H1 (cell line): ENCODE measurements at regions not wholly inside any gene's neighbourhood (a gene's known extent, or its start where the extent isn't known, plus 50 kb on each side); places are given as distances from the start of the nearest gene placed in this dataset.

Experiments
- CTCF ChIA-PET: fragments of 300-600 bp; sonication (Branson Sonifier 250); formaldehyde crosslinking; loops from one replicate; lab custom pipeline; 2021; ENCODE audit not compliant: partially characterized antibody; lab: Charles Lee
- POLR2A ChIA-PET: fragments of 300-600 bp; sonication (Branson Sonifier 250); formaldehyde crosslinking; loops from one replicate; lab custom pipeline; 2021; ENCODE audit warnings: inconsistent platforms; ENCODE audit not compliant: partially characterized antibody; lab: Charles Lee
- DNase-seq, 2 experiments: peaks; one replicate each; pipeline versions ENCODE4 v3.0.0 to v3.0.0-alpha.2; 2010 to 2022; ENCODE audit warnings: low spot score in 2 of 2, low read depth in 1 of 2, mixed read lengths in 1 of 2
- FAIRE-seq: peaks from 2 replicates; lab custom pipeline; 2011; peaks lifted over from hg19 to GRCh38; lab: Jason Lieb, UNC
- H2AFZ ChIP-seq: 2 replicates; pipeline ENCODE4 v1.8.1; 2012; ENCODE audit warnings: low read length, inconsistent platforms
- H2AK5ac ChIP-seq: 2 replicates; pipeline ENCODE4 v1.6.1; 2013; ENCODE audit warnings: low read depth, low read length
- H2BK120ac ChIP-seq: replicated peaks from 2 replicates; pipeline ENCODE3; 2013; ENCODE audit warnings: low read depth, low read length, inconsistent platforms
- H2BK12ac ChIP-seq: 2 replicates; pipeline ENCODE4 v1.6.1; 2013; ENCODE audit warnings: low read depth, low read length
- H2BK15ac ChIP-seq: 2 replicates; pipeline ENCODE4 v1.6.1; 2013; ENCODE audit warnings: low read length
- H2BK20ac ChIP-seq: 2 replicates; pipeline ENCODE4 v1.6.1; 2013; ENCODE audit warnings: low read length
- H2BK5ac ChIP-seq: 2 replicates; pipeline ENCODE4 v1.6.1; 2013; ENCODE audit warnings: low read depth, low read length
- H3K14ac ChIP-seq: 2 replicates; pipeline ENCODE4 v1.6.1; 2013; ENCODE audit warnings: inconsistent platforms; ENCODE audit not compliant: insufficient read length
- H3K18ac ChIP-seq: 2 replicates; pipeline ENCODE4 v1.6.1; 2013; ENCODE audit warnings: low read length; ENCODE audit errors: extremely low read depth
- H3K23ac ChIP-seq: 2 replicates; pipeline ENCODE4 v1.6.1; 2013; ENCODE audit warnings: inconsistent platforms; ENCODE audit not compliant: insufficient read length
- H3K23me2 ChIP-seq: 2 replicates; pipeline ENCODE4 v1.6.1; 2013; ENCODE audit warnings: low read depth, low read length
- H3K27ac ChIP-seq: 2 replicates; pipeline ENCODE4 v1.6.1; 2011; ENCODE audit warnings: low read depth, low read length, inconsistent platforms
- H3K27me3 ChIP-seq, 4 experiments: replicated peaks in 1 of 4; 1 replicate in 1 of 4; 2 replicates in 3 of 4; pipeline versions ENCODE4 v1.6.1 to v1.8.1; 2011 to 2013; ENCODE audit warnings: low read length in 3 of 4, mild to moderate bottlenecking in 3 of 4, inconsistent platforms in 2 of 4, mixed read lengths in 2 of 4, moderate library complexity in 1 of 4; ENCODE audit not compliant: control insufficient read depth in 3 of 4, insufficient read depth in 3 of 4; ENCODE audit errors: extremely low read depth in 1 of 4
- H3K36me3 ChIP-seq, 4 experiments: 2 replicates each; pipeline versions ENCODE4 v1.6.1 to v1.8.1; 2011 to 2013; ENCODE audit warnings: mild to moderate bottlenecking in 4 of 4, low read length in 3 of 4, moderate library complexity in 2 of 4, control low read depth in 1 of 4, inconsistent platforms in 1 of 4; ENCODE audit not compliant: insufficient read depth in 4 of 4, control insufficient read depth in 2 of 4
- H3K4ac ChIP-seq: replicated peaks from 2 replicates; pipeline ENCODE3; 2013; ENCODE audit warnings: low read length, low read depth, mixed read lengths, inconsistent platforms; ENCODE audit not compliant: insufficient read length
- H3K4me1 ChIP-seq, 4 experiments: replicated peaks in 1 of 4; 1 replicate in 1 of 4; 2 replicates in 3 of 4; pipeline versions ENCODE4 v1.6.1 to v1.8.1; 2011 to 2013; ENCODE audit warnings: low read length in 3 of 4, inconsistent platforms in 2 of 4, mixed read lengths in 1 of 4; ENCODE audit not compliant: insufficient read depth in 4 of 4, control insufficient read depth in 3 of 4
- H3K4me2 ChIP-seq, 2 experiments: 2 replicates each; pipeline versions ENCODE4 v1.6.1 to v1.8.1; 2011 to 2013; ENCODE audit warnings: low read depth in 2 of 2, low read length in 2 of 2, control low read depth in 1 of 2, inconsistent platforms in 1 of 2, mild to moderate bottlenecking in 1 of 2; ENCODE audit not compliant: insufficient read depth in 1 of 2
- H3K4me3 ChIP-seq, 4 experiments: fragments of 200-600, 300-600 bp in 1 of 4; sonication (generic), shearing (Covaris generic), sonication (Bioruptor Twin) in 1 of 4; 2 replicates each; pipeline versions ENCODE4 v1.5.1 to v1.8.1; 2011 to 2016; ENCODE audit warnings: low read length in 4 of 4, low read depth in 3 of 4, control low read depth in 2 of 4, inconsistent platforms in 2 of 4, mild to moderate bottlenecking in 2 of 4, mixed read lengths in 1 of 4, moderate library complexity in 1 of 4; ENCODE audit not compliant: insufficient read depth in 2 of 4; ENCODE audit errors: extremely low read depth in 1 of 4
- H3K56ac ChIP-seq: replicated peaks from 2 replicates; pipeline ENCODE3; 2013; ENCODE audit warnings: low read depth, mild to moderate bottlenecking, mixed read lengths, low read length, inconsistent platforms; ENCODE audit not compliant: insufficient read length
- H3K79me1 ChIP-seq: 2 replicates; pipeline ENCODE4 v1.6.1; 2013; ENCODE audit warnings: low read depth, low read length, control low read depth
- H3K79me2 ChIP-seq, 2 experiments: 2 replicates each; pipeline versions ENCODE4 v1.6.1 to v1.8.1; 2012 to 2013; ENCODE audit warnings: low read length in 2 of 2, mild to moderate bottlenecking in 2 of 2, inconsistent platforms in 1 of 2; ENCODE audit not compliant: insufficient read depth in 2 of 2, control insufficient read depth in 1 of 2
- H3K9ac ChIP-seq, 4 experiments: replicated peaks in 1 of 4; 1 replicate in 1 of 4; 2 replicates in 3 of 4; pipeline versions ENCODE4 v1.6.1 to v1.8.1; 2011 to 2013; ENCODE audit warnings: low read depth in 3 of 4, low read length in 3 of 4, control low read depth in 2 of 4, mild to moderate bottlenecking in 2 of 4, moderate library complexity in 2 of 4, inconsistent platforms in 1 of 4; ENCODE audit errors: extremely low read depth in 1 of 4
- H3K9me3 ChIP-seq, 2 experiments: 2 replicates each; pipeline versions ENCODE4 v1.6.1 to v1.8.1; 2012 to 2013; ENCODE audit warnings: mild to moderate bottlenecking in 2 of 2, moderate library complexity in 2 of 2, control low read depth in 1 of 2, inconsistent platforms in 1 of 2, low read depth in 1 of 2, low read length in 1 of 2, mixed read lengths in 1 of 2; ENCODE audit not compliant: insufficient read depth in 2 of 2
- H4K20me1 ChIP-seq, 2 experiments: replicated peaks in 1 of 2; 2 replicates each; pipeline versions ENCODE3 to v1.8.1; 2011 to 2013; ENCODE audit warnings: inconsistent platforms in 2 of 2, low read length in 2 of 2, mild to moderate bottlenecking in 1 of 2; ENCODE audit not compliant: insufficient read depth in 2 of 2, control insufficient read depth in 1 of 2
- H4K5ac ChIP-seq: 2 replicates; pipeline ENCODE4 v1.6.1; 2013; ENCODE audit warnings: low read length, low read depth, mixed read lengths, inconsistent platforms; ENCODE audit not compliant: insufficient read length
- H4K8ac ChIP-seq: 2 replicates; pipeline ENCODE4 v1.8.0; 2013; ENCODE audit warnings: mild to moderate bottlenecking, moderate library complexity, low read length, inconsistent platforms; ENCODE audit not compliant: insufficient read depth; ENCODE audit errors: extremely low read depth
- H4K91ac ChIP-seq: replicated peaks from 2 replicates; pipeline ENCODE3; 2013; ENCODE audit warnings: low read length, mixed read lengths, inconsistent platforms; ENCODE audit not compliant: insufficient read length
- CEBPB ChIP-seq: IDR thresholded peaks from 2 replicates; pipeline ENCODE4 v1.6.1; 2012; ENCODE audit warnings: low read depth, low read length
- CREB1 ChIP-seq: IDR thresholded peaks from 2 replicates; pipeline ENCODE4 v1.6.1; 2012; ENCODE audit warnings: inconsistent platforms
- E2F6 ChIP-seq: IDR thresholded peaks from 2 replicates; pipeline ENCODE4 v1.6.1; 2012; ENCODE audit warnings: inconsistent platforms
- JUND ChIP-seq: IDR thresholded peaks from 2 replicates; pipeline ENCODE4 v1.6.1; 2011; ENCODE audit warnings: mild to moderate bottlenecking, improper control_type of control experiment, low read length
- SP4 ChIP-seq: IDR thresholded peaks from 2 replicates; pipeline ENCODE4 v1.6.1; 2012; ENCODE audit warnings: low read length, inconsistent platforms
- WGBS, 2 experiments: shearing (Covaris generic) in 1 of 2; methylation state at CpG; one replicate each; pipeline versions ENCODE4 v1.1.6 to v1.1.7; 2013 to 2015; ENCODE audit warnings: low lambda C conversion rate in 2 of 2, mixed read lengths in 2 of 2, inconsistent platforms in 1 of 2, low coverage in 1 of 2, missing lambda C conversion rate in 1 of 2; ENCODE audit not compliant: insufficient replicate concordance in 2 of 2, insufficient coverage in 1 of 2, insufficient read length in 1 of 2; ENCODE audit errors: extremely low coverage in 1 of 2, missing lambda C conversion rate in 1 of 2; 5-methylcytosine and 5-hydroxymethylcytosine counted together

- Histone ChIP-seq H4K5ac (no peak overlapping the region), H2BK20ac (no peak overlapping the region), H3K9me3 (no peaks in the 10 kb centered on the region; a peak in 1 of 4 replicates), H2AFZ (no peak overlapping the region), H3K4me2 (no peak overlapping the region), H4K20me1 (no peaks in the 10 kb centered on the region), H3K18ac (no peak overlapping the region), H3K79me2 (no peaks in the 10 kb centered on the region), H4K91ac (no peak overlapping the region), H2AK5ac (no peak overlapping the region), H3K27ac (no peak overlapping the region), H3K4me1 (peaks cover 0 to 10% (median 6%) of the 10 kb centered on the region in 4 experiments; a peak in 4 of 7 replicates), H4K8ac (no peak overlapping the region), H2BK5ac (no peak overlapping the region), H3K9ac (no peak overlapping the region), H2BK120ac (no peak overlapping the region), H3K4ac (no peak overlapping the region), H3K23ac (no peak overlapping the region), H2BK12ac (no peak overlapping the region; the same call in 1 of the 2 replicates), H3K36me3 (no peaks in the 10 kb centered on the region), H3K23me2 (peaks cover 5% of the 10 kb centered on the region; the same call in 1 of the 2 replicates), H3K56ac (no peak overlapping the region), H3K27me3 (peaks cover 0 to 7% (median 3%) of the 10 kb centered on the region in 4 experiments; a peak in 4 of 7 replicates), H3K4me3 (no peak overlapping the region), H3K79me1 (no peaks in the 10 kb centered on the region), H3K14ac (no peak overlapping the region), H2BK15ac (no peak overlapping the region; the same call in 1 of the 2 replicates)
- 90% methylated on average over 12 of the region's 13 CpGs; no CpG with 5 or more reads in 1 of the 2 experiments for WGBS, 2 experiments
- no peak for DNase-seq
- ChIA-PET CTCF (interaction anchor here (1.2 kb wide), 1 partner anchor 66 kb away, joined by 3 read pairs; no protein-coding TSS in a partner anchor), POLR2A (interaction anchor here (1.1 kb wide), 1 partner anchor 11 kb away, joined by 3 read pairs; no protein-coding TSS in a partner anchor)
- TF ChIP-seq SP4 (no peak), E2F6 (no peak), JUND (no peak), CREB1 (no peak), CEBPB (no peak)
- no peak for FAIRE-seq
Measured at GRCh38 chr10:133025558-133026090, 62.1 kb upstream of the ADGRA1 start.
